ENCODE measurements at regions not wholly inside any gene's neighbourhood (a gene's known extent, or its start where the extent isn't known, plus 50 kb on each side); places are given as distances from the start of the nearest gene placed in this dataset.
"Not testable (repeated sequence)": the region's sequence is repeated elsewhere in the genome, so short reads cannot be mapped to it uniquely, and the experiment has no call there.

DNA sequence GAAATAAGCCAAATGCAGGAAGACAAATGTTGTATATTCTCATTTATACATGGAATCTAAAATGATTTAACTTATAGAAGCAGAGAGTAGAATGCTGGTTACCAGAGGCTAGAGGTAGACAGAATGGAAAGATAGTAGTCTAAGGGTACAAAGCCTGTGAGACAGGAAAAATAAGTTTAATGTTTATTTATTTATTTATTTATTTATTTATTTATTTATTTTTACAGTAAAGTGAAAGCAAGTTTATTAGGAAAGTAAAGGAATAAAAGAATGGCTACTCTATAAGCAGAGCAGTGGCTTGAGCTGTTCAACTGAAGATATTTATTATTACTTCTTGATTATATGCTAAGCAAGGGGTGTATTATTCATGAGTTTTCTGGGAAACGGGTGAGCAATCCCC is 203.2 kb downstream of the LAS1L start:
- no peak for DNase-seq (ENCODE audit: low spot score)
- no peak for ATAC-seq (ENCODE audit: low FRiP score)
- no peak for TF ChIP-seq CTCF (IDR thresholded peaks at IDR 0.05)

DNA sequence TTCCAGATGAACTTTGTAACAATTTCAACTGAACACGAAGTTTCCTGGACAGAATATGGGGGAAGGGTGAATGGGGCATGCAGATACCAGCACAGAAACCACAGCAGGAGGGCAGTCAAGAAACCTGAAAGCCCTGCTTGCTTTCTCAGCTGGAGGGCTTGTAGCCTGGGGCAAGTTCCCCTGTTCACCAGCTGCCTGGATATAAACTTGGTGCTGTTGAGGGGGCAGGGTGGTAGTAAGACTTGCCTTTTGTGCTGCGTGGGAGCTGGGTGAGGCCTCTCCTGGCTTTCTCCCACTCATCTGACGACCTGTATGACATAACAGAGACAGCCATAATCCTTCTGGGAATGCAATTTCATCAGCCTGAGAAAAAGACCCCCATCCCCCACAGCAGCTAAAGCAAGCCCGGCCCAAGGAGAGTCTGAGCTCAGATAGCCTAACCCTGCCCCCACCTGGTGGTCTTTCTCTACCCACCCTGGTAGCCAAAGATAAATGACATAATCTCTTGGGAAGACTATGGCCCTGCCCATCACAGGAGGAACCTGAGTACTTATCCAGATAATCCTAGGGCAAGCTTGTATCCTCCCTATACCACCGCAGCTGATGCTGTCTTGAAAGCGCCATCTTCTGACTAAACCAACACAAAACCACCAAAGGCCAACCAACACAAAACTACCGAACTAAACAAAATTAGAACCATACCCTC is 234.3 kb downstream of the LAS1L start:
- no peak for ATAC-seq (ENCODE audit: low FRiP score)
- no peak for TF ChIP-seq CTCF (IDR thresholded peaks at IDR 0.05)

GRCh38 chrX:65282905-65283304 is 251.7 kb downstream of the LAS1L start:
- ATAC-seq (ENCODE audit: low FRiP score), result not testable (repeated sequence)

More for the DNA sequence above, 234.3 kb downstream of the LAS1L start:
- DNase-seq (ENCODE audit: low spot score), result no peak

GRCh38 chrX:65273152-65273551 is 261.4 kb downstream of the LAS1L start:
- no peak for TF ChIP-seq CTCF (IDR thresholded peaks at IDR 0.05)
- no peak for DNase-seq (ENCODE audit: low spot score)
- ATAC-seq (ENCODE audit: low FRiP score), result no peak

More at GRCh38 chrX:65282905-65283304, 251.7 kb downstream of the LAS1L start:
- not testable (repeated sequence) for DNase-seq (ENCODE audit: low spot score)

DNA sequence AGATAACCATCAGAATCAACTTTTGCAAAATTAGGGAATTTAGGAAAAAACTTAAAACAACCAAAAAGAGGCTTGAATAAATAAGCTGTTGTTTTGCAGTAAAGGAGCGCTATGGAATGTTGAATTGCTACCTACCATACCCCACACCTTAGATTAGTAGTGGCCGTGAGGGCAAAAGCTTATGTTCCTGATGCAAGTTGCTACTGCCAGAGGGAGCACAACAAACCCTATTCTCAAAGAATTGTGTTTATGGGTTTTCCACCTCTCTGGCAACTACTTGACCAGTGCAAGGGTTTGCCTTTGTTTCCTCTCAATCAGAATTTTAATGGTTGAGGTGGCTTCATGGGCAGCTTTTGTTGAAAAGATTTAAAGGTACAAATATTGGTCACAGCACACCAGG is 268.1 kb downstream of the LAS1L start:
- ATAC-seq (ENCODE audit: low FRiP score), result no peak
- TF ChIP-seq CTCF (IDR thresholded peaks at IDR 0.05), result no peak

DNA sequence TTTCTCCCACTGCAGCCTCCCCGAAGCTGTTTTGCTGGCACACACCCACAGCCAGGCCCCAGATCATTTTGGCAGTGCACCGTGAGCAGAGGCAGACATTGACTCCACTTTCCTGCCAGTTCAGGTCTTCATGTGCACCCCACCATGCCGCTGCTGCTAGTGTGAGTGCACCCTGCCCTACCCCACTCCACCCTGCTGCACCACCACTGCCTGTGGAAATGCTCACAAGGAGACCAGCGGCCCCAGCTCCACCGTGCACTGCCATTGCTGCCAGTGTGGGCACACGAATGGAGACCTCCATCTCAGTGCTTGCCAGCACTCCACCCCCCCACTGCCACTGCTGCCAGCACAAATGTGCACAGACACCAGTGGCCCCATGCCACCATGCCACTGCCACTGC is 277.6 kb upstream of the ZC4H2 start:
- DNase-seq (ENCODE audit: low spot score), result no peak
- no peak for TF ChIP-seq CTCF (IDR thresholded peaks at IDR 0.05)
- no peak for ATAC-seq (ENCODE audit: low FRiP score)

More for the DNA sequence above, 268.1 kb downstream of the LAS1L start:
- no peak for DNase-seq (ENCODE audit: low spot score)

DNA sequence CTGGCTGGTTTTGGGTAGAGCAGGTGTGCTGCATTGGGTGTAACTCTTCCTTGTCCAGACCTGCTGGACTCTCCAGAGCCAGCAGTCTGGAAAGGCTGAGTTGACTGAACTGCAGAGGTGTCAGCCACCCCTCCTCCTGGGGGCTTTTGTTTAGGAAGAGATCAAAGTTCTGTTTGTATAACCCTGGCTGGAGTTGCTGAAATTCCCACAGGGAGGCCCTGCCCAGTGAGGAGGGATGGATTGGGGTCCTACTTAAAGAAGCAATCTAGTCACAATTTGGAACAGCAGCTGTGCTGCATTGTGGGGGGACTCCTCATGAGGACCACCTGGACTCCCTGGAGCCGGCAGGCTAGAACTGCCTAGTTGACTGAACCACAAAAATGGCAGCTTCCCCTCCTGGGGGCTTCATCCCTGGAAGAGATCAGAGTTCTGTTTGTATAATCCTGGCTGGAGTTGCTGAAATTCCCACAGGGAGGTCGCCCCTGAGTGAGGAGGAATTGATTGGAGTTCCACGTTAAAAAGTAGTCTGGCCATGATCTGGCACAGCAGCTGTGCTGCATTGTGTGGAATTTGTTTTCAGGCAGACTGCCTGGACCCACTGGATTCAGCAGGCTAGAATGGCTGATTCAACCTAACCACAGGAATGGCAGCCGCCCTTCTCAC is 264.9 kb upstream of the ZC4H2 start:
- ATAC-seq (ENCODE audit: low FRiP score) (no peak), DNase-seq (ENCODE audit: low spot score) (no peak)
- TF ChIP-seq CTCF (IDR thresholded peaks at IDR 0.05), result no peak

Measured in omental fat pad (tissue), 3 donors.